ENCODE measurements at regions not wholly inside any gene's neighbourhood (a gene's known extent, or its start where the extent isn't known, plus 50 kb on each side); places are given as distances from the start of the nearest gene placed in this dataset.

- Mint-ChIP-seq H3K9me3 (ENCODE audit: low read depth) (no peaks in the 10 kb centered on the region), H3K36me3 (ENCODE audit: low read depth) (peaks cover 33% of the 10 kb centered on the region), H3K27ac (ENCODE audit: unreplicated experiment) (peak overlapping the region; percentile 81), H3K4me3 (ENCODE audit: unreplicated experiment) (no peak overlapping the region), H3K4me1 (ENCODE audit: low read depth) (peaks cover 59% of the 10 kb centered on the region), H3K27me3 (ENCODE audit: low read depth) (no peaks in the 10 kb centered on the region)
- no peak for DNase-seq (ENCODE audit: low spot score)
- no peak for TF ChIP-seq CTCF (IDR thresholded peaks at IDR 0.05)
Observed at GRCh38 chr9:110142253-110142652, 65.7 kb downstream of the C9orf152 start.

DNA sequence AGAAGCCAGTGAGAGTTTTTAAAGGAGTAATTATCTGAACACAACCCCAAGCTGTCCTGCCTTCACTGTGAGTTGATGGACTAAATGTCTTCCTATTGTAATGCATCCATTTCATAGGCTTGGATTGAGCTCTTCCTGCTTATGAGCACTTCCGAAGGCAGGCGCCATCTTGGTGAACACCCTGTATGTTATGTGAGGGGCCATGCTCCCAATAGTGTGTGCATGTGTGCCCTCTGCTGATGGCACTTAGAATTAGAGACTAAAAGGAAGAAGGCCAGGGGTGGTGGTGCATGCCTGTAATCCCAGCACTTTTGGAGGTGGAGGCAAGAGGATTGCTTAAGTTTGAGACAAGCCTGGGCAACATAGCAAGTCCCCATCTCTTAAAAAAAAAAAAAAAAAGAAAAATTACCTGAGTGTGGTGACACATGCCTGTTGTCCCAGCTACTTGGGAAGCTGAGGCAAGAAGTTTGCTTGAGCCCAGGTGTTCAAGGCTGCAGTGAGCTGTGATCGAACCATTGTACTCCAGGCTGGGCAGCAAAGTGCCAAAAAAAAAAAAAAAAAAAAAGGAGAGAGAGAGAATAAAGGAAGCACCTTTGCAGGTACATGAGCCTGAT is 65.0 kb downstream of the C9orf152 start:
- DNase-seq (ENCODE audit: low spot score), result no peak
- no peak overlapping the region for H3K4me3 Mint-ChIP-seq (ENCODE audit: unreplicated experiment)
- TF ChIP-seq CTCF (IDR thresholded peaks at IDR 0.05), result peak; percentile 58
- H3K4me1 Mint-ChIP-seq (ENCODE audit: low read depth), result peaks cover 67% of the 10 kb centered on the region
- no peaks in the 10 kb centered on the region for H3K9me3 Mint-ChIP-seq (ENCODE audit: low read depth)
- H3K36me3 Mint-ChIP-seq (ENCODE audit: low read depth), result peaks cover 26% of the 10 kb centered on the region
- H3K27me3 Mint-ChIP-seq (ENCODE audit: low read depth), result no peaks in the 10 kb centered on the region
- peak overlapping the region; percentile 81 for H3K27ac Mint-ChIP-seq (ENCODE audit: unreplicated experiment)

- Mint-ChIP-seq H3K4me1 (ENCODE audit: low read depth) (peaks cover 72% of the 10 kb centered on the region), H3K9me3 (ENCODE audit: low read depth) (no peaks in the 10 kb centered on the region), H3K27me3 (ENCODE audit: low read depth) (no peaks in the 10 kb centered on the region), H3K27ac (ENCODE audit: unreplicated experiment) (peak overlapping the region; percentile 68), H3K4me3 (ENCODE audit: unreplicated experiment) (no peak overlapping the region), H3K36me3 (ENCODE audit: low read depth) (peaks cover 22% of the 10 kb centered on the region)
- no peak for DNase-seq (ENCODE audit: low spot score)
- TF ChIP-seq CTCF (IDR thresholded peaks at IDR 0.05), result no peak
Observed at GRCh38 chr9:110143485-110143884, 64.5 kb downstream of the C9orf152 start.

DNA sequence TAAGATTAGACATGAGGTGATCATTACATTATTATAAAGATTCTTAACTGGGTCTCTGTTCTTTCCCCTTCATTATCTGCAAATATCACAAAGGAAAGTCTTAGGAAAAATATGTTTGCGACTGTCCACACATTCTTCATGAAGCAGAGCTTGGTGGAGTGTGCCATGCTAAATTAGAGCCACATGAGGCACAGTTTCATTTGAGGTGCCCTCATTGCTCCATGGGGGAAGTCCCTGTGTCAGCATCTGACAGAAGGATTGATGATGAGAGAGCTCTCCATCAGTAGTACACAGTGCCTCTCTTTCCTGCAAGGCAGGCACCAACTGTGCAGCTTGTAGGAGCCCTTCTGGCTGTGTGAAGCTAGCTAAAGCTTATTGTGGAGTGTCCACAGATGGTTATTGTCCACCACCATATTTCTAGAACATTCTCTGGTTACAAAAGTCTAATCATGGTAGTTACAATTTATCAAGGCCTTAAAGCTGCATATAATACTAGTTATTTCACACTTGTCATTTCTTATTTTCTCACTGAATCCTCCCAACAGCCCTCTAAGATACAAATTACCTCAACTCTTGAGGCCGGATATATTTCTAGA is 63.9 kb downstream of the C9orf152 start:
- H3K27ac Mint-ChIP-seq (ENCODE audit: unreplicated experiment), result peak overlapping the region; percentile 68
- H3K4me3 Mint-ChIP-seq (ENCODE audit: unreplicated experiment), result no peak overlapping the region
- no peaks in the 10 kb centered on the region for H3K9me3 Mint-ChIP-seq (ENCODE audit: low read depth)
- no peak for DNase-seq (ENCODE audit: low spot score)
- H3K27me3 Mint-ChIP-seq (ENCODE audit: low read depth), result no peaks in the 10 kb centered on the region
- peaks cover 18% of the 10 kb centered on the region for H3K36me3 Mint-ChIP-seq (ENCODE audit: low read depth)
- TF ChIP-seq CTCF (IDR thresholded peaks at IDR 0.05), result no peak
- peaks cover 77% of the 10 kb centered on the region for H3K4me1 Mint-ChIP-seq (ENCODE audit: low read depth)

GRCh38 chr9:110146373-110146772 is 61.6 kb downstream of the C9orf152 start:
- Mint-ChIP-seq H3K4me3 (ENCODE audit: unreplicated experiment) (no peak overlapping the region), H3K27ac (ENCODE audit: unreplicated experiment) (no peak overlapping the region), H3K27me3 (ENCODE audit: low read depth) (no peaks in the 10 kb centered on the region), H3K9me3 (ENCODE audit: low read depth) (peaks cover 3% of the 10 kb centered on the region), H3K4me1 (ENCODE audit: low read depth) (peaks cover 86% of the 10 kb centered on the region), H3K36me3 (ENCODE audit: low read depth) (peaks cover 16% of the 10 kb centered on the region)
- no peak for TF ChIP-seq CTCF (IDR thresholded peaks at IDR 0.05)
- DNase-seq (ENCODE audit: low spot score), result no peak
